Kasumi-1 (cell line): ENCODE measurements at regions not wholly inside any gene's neighbourhood (a gene's known extent, or its start where the extent isn't known, plus 50 kb on each side); places are given as distances from the start of the nearest gene placed in this dataset.

Experiments
- DNase-seq, 2 experiments: peaks; one replicate each; lab custom pipeline; 2025; lab: John Stamatoyannopoulos, UW

DNA sequence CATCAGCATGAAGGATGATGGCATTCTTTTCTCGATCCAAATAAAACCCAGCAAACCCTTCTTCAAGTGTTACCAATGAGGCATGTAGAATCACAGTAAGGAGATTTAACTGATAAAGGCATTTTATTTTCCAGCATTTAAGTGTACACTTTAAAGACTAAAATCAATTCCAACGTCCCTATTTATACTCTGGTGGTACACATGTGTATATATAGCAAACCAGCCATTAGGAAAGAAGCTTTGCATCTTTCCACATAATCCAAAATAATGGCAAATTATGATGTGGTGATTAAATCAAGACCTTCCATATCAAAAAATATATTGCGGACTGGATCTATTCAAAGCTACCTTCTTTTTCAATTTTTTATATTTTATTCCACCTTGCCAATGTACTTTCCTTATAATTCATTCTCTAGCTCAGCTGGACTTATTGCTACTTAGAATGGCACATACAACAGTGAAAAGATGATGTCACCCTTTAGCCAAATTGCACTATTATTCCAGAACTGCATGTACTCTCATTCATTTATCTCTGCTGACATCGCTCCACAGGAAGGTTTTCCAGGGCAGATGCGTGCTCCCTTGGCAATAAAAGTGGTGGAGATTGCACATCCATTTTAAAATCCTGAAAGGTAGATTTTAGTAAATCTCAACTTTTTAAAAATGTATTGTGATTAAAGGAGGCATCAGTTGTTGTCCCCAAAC is 63.3 kb upstream of the SLC30A5 start:
- DNase-seq, result no peak

DNA sequence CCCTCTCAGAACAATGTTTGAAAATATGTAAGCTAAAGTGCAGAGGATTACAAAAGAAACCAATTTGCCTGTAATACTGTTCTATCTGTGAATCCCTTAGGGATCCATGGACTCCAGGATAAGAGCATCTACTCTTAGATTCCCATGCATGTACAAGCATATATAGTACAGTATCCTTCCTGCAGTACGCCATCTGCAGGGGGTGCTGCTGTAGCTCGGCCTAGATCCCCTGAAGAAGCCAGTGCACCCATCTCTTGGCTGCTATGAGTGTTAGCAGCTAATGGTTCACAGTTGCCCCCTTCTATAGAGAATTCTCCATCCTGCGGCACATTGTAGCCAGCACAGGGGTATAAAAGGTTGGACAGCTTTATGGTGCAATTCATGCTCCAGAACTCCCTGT is 61.8 kb upstream of the SLC30A5 start:
- peak; percentile 26 to 44 for DNase-seq

- no peak for DNase-seq
Measured at GRCh38 chr5:69033690-69034089, 60.1 kb upstream of the SLC30A5 start.

DNA sequence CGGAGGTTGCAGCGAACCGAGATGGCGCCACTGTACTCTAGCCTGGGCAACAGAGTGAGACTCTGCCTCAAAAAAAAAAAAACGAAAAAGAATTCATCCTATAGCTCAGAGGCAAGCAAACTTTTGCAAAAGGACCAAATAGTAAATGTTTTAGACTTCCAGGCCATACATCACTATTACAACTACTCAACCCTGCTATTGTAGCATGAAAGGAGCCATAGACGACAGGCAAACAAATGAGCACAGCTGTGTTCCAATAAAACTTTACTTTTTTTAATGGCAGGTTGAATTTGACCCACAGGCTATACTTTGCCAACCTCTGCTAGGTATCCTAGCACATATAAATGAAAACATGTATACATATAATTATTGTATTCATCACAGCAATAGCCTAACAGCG is 58.9 kb upstream of the SLC30A5 start:
- no peak for DNase-seq

GRCh38 chr5:69035665-69036064 is 58.1 kb upstream of the SLC30A5 start:
- no peak for DNase-seq

- no peak for DNase-seq
Measured at GRCh38 chr5:69038539-69038938, 55.3 kb upstream of the SLC30A5 start.

- DNase-seq, result no peak
Measured at GRCh38 chr5:69039829-69040228, 54.0 kb upstream of the SLC30A5 start.

- DNase-seq, result no peak
Measured at GRCh38 chr5:69042500-69042899, 51.3 kb upstream of the SLC30A5 start.

DNA sequence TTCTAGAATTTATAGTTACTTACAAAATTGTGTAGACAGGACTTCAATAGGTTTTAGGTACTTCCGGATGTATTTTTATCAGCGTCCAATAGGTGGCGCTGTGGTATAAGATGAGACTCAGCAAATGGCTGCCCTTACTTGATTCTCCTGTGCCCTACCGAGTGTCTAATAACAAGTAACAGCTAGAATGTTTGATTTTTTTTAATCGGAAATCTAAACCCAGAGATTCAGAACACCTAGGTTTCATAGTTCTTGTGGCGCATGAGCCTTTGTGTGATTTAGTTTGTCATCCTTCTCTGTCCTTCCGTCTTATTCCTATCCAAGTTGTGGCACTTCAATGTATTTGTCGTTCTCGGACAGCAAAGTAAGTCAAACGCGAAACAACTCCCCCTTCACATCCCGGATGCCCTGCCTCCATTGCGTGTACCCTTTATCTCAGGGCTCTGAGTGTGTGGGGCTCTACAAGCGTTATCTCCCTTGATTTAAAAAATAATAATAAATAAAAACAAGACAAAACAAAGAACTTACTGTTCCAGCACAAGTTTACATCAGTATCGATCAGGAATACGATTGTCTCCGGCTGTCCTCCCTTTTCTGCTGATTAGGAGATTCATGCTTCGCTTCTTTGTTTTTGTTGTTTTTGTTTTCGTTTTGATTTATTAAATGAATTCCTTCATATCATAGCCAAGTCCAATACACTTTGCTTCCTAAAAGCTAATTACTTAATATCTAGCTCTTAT is 50.7 kb upstream of the SLC30A5 start:
- peak; percentile 93 to 98 for DNase-seq

DNA sequence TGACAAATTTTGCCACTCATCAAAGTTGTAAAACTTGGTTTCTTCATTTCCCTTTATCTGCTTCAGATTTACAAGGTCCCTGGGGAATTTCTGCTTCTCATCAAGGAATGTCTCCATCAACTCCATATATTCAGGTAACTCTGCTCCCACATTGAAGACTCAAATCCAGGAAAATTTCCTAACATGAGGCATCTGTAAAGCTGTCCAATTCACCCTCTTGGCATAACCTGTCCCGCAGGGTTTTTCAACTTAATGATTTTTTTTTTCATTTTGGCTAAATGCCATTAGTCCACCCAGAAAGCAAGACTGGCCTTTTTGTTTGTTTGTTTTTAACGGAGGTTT is 50.2 kb upstream of the SLC30A5 start:
- DNase-seq, result no peak
